Thyroid gland (tissue), 4 donors: ENCODE measurements at regions not wholly inside any gene's neighbourhood (a gene's known extent, or its start where the extent isn't known, plus 50 kb on each side); places are given as distances from the start of the nearest gene placed in this dataset.

Source experiments
- CTCF ChIP-seq, 6 experiments: fragments of 200-600 bp in 3 of 6; fragments of 450-650 bp in 3 of 6; sonication (generic) in 3 of 6; IDR thresholded peaks; one replicate each; pipeline ENCODE4 v1.5.1; 2016 to 2019; ENCODE audit warnings: antibody characterized with exemption in 6 of 6, mild to moderate bottlenecking in 2 of 6, inconsistent platforms in 1 of 6, moderate library complexity in 1 of 6
- POLR2A ChIP-seq, 2 donors: fragments of 450-650 bp; IDR thresholded peaks; one replicate each; pipeline ENCODE4 v1.6.1; 2017; ENCODE audit warnings: antibody characterized with exemption in 2 of 2, mild to moderate bottlenecking in 2 of 2, moderate library complexity in 1 of 2

- TF ChIP-seq CTCF (IDR thresholded peaks at IDR 0.05) (no peak), POLR2A (IDR thresholded peaks at IDR 0.05) (no peak)
Measured at GRCh38 chr5:13359344-13359743, 585.1 kb downstream of the DNAH5 start.
